Glutamatergic neuron (in vitro differentiated cells): ENCODE measurements at regions not wholly inside any gene's neighbourhood (a gene's known extent, or its start where the extent isn't known, plus 50 kb on each side); places are given as distances from the start of the nearest gene placed in this dataset.

Experiments used
- DNase-seq: peaks from one replicate; pipeline ENCODE4 v3.0.0; 2022
- H3K27ac Mint-ChIP-seq: one replicate; pipeline ENCODE4 v1.8.0; 2020; ENCODE audit warnings: mild to moderate bottlenecking, mixed read lengths, inconsistent platforms; ENCODE audit not compliant: unreplicated experiment
- H3K27me3 Mint-ChIP-seq: one replicate; pipeline ENCODE4 v1.8.0; 2020; ENCODE audit warnings: mild to moderate bottlenecking, moderate library complexity, mixed read lengths, inconsistent platforms; ENCODE audit not compliant: unreplicated experiment
- H3K36me3 Mint-ChIP-seq: one replicate; pipeline ENCODE4 v1.8.0; 2020; ENCODE audit warnings: mild to moderate bottlenecking, mixed read lengths, inconsistent platforms; ENCODE audit not compliant: unreplicated experiment
- H3K4me1 Mint-ChIP-seq: one replicate; pipeline ENCODE4 v1.8.0; 2020; ENCODE audit warnings: mild to moderate bottlenecking, low read depth, mixed read lengths, inconsistent platforms; ENCODE audit not compliant: unreplicated experiment
- H3K4me3 Mint-ChIP-seq: one replicate; pipeline ENCODE4 v1.8.0; 2020; ENCODE audit warnings: mild to moderate bottlenecking, mixed read lengths, inconsistent platforms; ENCODE audit not compliant: unreplicated experiment
- H3K9me3 Mint-ChIP-seq: one replicate; pipeline ENCODE4 v1.8.0; 2020; ENCODE audit warnings: mild to moderate bottlenecking, moderate library complexity, mixed read lengths, inconsistent platforms; ENCODE audit not compliant: unreplicated experiment
- TF ChIP-seq, protein P1 (sequence below): fragments of 200-600 bp; sonication (generic); IDR thresholded peaks from one replicate; pipeline ENCODE4 v1.5.0; 2021; ENCODE audit not compliant: partially characterized antibody, unreplicated experiment

DNA sequence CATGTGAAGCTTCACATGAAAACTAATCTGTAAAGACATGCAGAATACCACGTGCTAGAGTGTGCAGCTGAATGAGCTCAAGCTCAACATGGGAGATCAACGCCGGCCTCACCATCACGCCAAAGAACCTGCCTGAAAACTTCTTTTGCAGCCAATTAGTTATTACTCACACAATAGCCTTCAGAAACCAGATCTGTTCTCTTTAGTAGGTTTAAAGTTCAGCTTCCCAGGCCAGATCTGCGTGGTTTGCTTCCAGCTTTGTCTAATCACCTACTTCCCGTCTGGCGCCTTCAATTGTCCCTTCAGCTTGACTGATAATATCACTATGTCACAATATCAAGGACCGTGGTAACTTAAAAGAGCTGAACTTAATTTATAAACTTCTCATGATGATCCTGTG, 68.0 kb upstream of the ZNF236 start:
- H3K4me3 Mint-ChIP-seq = no peak overlapping the region
- no peak for DNase-seq
- H3K36me3 Mint-ChIP-seq = peaks cover 11% of the 10 kb centered on the region
- H3K4me1 Mint-ChIP-seq = no peaks in the 10 kb centered on the region
- H3K9me3 Mint-ChIP-seq = peaks cover 11% of the 10 kb centered on the region
- H3K27ac Mint-ChIP-seq = no peak overlapping the region
- peaks cover 2% of the 10 kb centered on the region for H3K27me3 Mint-ChIP-seq
- TF ChIP-seq, protein P1, sequence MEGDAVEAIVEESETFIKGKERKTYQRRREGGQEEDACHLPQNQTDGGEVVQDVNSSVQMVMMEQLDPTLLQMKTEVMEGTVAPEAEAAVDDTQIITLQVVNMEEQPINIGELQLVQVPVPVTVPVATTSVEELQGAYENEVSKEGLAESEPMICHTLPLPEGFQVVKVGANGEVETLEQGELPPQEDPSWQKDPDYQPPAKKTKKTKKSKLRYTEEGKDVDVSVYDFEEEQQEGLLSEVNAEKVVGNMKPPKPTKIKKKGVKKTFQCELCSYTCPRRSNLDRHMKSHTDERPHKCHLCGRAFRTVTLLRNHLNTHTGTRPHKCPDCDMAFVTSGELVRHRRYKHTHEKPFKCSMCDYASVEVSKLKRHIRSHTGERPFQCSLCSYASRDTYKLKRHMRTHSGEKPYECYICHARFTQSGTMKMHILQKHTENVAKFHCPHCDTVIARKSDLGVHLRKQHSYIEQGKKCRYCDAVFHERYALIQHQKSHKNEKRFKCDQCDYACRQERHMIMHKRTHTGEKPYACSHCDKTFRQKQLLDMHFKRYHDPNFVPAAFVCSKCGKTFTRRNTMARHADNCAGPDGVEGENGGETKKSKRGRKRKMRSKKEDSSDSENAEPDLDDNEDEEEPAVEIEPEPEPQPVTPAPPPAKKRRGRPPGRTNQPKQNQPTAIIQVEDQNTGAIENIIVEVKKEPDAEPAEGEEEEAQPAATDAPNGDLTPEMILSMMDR = no peak

DNA sequence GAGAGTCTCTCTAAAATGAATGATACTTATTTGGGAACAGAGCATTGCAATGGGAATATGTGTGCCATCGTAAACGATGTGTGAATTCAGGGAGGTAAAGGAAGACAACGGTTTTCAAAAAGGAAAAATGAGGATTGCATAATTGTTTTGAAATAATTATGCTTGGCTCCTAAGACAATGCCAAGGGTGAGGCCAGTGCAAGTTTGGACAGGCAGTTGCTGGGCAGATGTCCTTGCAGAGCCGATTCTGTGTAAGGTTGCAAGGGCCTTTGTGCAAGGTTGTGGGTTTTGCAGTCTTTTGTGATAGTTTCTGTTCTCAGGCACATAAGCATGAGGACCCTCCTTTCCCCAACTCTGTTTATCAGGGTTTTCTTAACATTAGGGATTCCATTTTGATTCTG, 70.0 kb upstream of the ZNF236 start:
- Mint-ChIP-seq H3K36me3 (peaks cover 24% of the 10 kb centered on the region), H3K4me3 (no peak overlapping the region), H3K4me1 (no peaks in the 10 kb centered on the region), H3K27me3 (no peaks in the 10 kb centered on the region), H3K27ac (no peak overlapping the region), H3K9me3 (peaks cover 13% of the 10 kb centered on the region)
- no peak for DNase-seq
- TF ChIP-seq, protein P1 = no peak

DNA sequence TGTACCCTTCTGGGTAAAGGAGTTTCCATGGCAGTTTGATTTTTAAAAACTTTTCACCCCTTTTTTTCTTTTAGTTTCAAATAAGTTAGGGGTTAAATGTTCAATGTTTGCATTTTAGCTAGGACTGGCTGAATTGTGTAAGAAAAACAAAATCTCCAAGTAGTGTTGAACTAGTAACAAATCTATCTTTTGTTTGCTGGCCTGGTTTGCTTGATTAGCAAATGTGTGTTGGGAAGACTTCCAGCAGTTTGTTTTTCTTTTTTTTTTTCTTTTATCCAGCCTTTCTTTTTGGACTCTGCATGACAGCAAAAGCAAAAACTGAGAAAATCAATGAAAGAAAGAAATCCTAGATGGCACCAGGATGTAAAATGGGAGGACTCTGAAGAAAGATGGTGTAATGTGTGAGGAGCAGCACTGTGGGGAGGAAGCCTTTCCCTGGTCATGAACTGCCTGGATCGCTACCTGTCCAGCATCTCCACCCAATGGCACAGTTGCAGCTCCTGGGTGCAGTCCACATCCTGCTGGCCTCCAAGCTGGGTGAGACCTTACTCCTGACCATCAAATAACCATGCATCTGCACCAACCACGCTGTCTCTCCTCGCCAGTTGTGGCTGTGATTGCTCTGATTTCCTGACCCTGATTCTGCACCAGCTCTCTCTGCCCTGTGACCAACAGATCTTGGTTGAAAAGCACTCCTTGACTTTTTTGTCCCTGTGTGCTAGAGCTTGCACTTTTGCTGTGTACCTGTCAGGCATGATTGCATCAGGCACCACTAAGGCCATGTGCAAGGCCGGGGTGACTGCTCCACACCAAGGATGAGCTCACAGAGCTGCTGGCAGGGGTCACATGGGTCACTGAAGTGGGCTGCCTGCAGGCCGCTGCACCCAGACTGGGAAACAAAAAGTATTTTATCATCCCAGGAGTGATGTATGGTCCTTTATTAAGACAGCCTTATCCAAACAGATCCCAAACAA, 71.2 kb upstream of the ZNF236 start:
- H3K9me3 Mint-ChIP-seq = peaks cover 11% of the 10 kb centered on the region
- TF ChIP-seq, protein P1 = no peak
- no peak for DNase-seq
- H3K4me3 Mint-ChIP-seq = no peak overlapping the region
- no peak overlapping the region for H3K27ac Mint-ChIP-seq
- H3K4me1 Mint-ChIP-seq = no peaks in the 10 kb centered on the region
- peaks cover 24% of the 10 kb centered on the region for H3K36me3 Mint-ChIP-seq
- H3K27me3 Mint-ChIP-seq = no peaks in the 10 kb centered on the region

DNA sequence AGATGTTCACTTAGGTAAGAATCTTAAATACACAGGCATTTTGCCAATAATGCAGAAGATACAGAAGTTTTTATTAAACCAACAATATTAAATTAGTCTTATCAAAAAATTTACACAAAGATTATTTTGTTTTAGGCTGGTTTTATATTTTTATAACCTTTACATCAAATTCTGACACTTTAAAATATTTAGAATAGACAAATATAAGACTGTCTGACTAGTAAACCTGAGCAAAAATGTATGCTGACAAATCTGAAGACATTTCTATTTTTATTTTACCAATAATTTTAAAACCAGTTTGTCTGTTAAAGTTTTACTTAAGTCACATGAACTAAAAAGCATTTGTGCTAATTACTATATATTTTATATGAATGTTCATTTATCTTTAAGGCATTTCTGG, 72.1 kb upstream of the ZNF236 start:
- Mint-ChIP-seq H3K4me1 (no peaks in the 10 kb centered on the region), H3K27me3 (no peaks in the 10 kb centered on the region), H3K9me3 (peaks cover 11% of the 10 kb centered on the region), H3K4me3 (no peak overlapping the region), H3K36me3 (peaks cover 24% of the 10 kb centered on the region), H3K27ac (no peak overlapping the region)
- no peak for DNase-seq
- TF ChIP-seq, protein P1 = no peak

DNA sequence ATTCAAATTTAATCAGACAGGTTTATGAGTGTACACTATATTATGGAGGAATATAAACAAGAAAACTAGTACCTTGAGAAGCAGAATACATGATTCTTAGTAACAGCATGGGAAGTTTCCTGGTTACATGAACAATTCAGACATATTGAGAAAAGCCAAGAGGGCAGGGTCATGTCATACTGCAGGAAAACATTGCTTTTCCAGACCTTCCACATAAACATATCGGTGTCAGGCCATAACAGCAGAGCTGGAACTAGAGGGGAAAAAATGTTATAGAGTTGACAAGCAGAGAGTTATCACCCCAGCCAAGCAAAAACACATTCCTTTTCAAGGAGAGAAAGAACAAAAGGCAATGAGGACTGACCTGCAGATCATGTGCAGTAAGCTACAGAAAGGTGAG, 74.7 kb upstream of the ZNF236 start:
- peaks cover 6% of the 10 kb centered on the region for H3K9me3 Mint-ChIP-seq
- TF ChIP-seq, protein P1 = no peak
- no peaks in the 10 kb centered on the region for H3K27me3 Mint-ChIP-seq
- peaks cover 24% of the 10 kb centered on the region for H3K36me3 Mint-ChIP-seq
- no peak overlapping the region for H3K27ac Mint-ChIP-seq
- H3K4me1 Mint-ChIP-seq = no peaks in the 10 kb centered on the region
- no peak for DNase-seq
- H3K4me3 Mint-ChIP-seq = no peak overlapping the region
